OCI-LY7 (cell line): ENCODE measurements at regions not wholly inside any gene's neighbourhood (a gene's known extent, or its start where the extent isn't known, plus 50 kb on each side); places are given as distances from the start of the nearest gene placed in this dataset.

Experiments used
- EZH2phosphoT487 ChIP-seq: fragments of 200-600 bp; sonication (generic); IDR thresholded peaks from 2 replicates; pipeline ENCODE4 v1.6.1; 2018; ENCODE audit warnings: low read depth, borderline replicate concordance, mild to moderate bottlenecking, mixed run types, antibody characterized with exemption, low read length, moderate library complexity, mixed read lengths
- TF ChIP-seq, protein P1 (sequence below): fragments of 200-600 bp; sonication (generic); conservative IDR thresholded peaks from 2 replicates; pipeline ENCODE4 v1.5.1; 2014; ENCODE audit warnings: mild to moderate bottlenecking, antibody characterized with exemption, low read length, moderate library complexity, mixed read lengths

- TF ChIP-seq, protein P1, sequence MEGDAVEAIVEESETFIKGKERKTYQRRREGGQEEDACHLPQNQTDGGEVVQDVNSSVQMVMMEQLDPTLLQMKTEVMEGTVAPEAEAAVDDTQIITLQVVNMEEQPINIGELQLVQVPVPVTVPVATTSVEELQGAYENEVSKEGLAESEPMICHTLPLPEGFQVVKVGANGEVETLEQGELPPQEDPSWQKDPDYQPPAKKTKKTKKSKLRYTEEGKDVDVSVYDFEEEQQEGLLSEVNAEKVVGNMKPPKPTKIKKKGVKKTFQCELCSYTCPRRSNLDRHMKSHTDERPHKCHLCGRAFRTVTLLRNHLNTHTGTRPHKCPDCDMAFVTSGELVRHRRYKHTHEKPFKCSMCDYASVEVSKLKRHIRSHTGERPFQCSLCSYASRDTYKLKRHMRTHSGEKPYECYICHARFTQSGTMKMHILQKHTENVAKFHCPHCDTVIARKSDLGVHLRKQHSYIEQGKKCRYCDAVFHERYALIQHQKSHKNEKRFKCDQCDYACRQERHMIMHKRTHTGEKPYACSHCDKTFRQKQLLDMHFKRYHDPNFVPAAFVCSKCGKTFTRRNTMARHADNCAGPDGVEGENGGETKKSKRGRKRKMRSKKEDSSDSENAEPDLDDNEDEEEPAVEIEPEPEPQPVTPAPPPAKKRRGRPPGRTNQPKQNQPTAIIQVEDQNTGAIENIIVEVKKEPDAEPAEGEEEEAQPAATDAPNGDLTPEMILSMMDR, result no peak
- no peak for TF ChIP-seq EZH2phosphoT487
Observed at GRCh38 chr20:51196991-51197651, 174.2 kb upstream of the KCNG1 start.
